ENCODE measurements at regions not wholly inside any gene's neighbourhood (a gene's known extent, or its start where the extent isn't known, plus 50 kb on each side); places are given as distances from the start of the nearest gene placed in this dataset.

DNA sequence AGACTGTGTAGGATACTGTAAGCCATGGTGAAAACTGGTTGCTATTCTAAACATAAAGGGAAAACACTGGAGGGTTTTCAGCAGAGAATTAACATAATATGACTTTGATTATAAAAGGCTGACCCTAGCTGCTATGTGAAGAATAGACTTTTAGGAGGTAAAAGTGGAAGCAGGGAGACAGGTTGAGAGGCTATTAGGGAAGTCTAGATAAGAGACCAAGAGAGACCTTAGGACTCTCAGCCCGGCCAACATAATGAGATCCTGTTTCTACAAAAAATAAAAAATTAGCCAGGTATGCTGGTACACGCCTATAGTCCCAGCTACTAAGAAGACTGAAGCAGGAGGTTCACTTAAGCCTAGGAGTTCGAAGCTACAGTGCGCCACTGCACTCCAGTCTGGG lies 393.2 kb upstream of the PMFBP1 start:
- no peak overlapping the region for H3K4me3 ChIP-seq (ENCODE audit: low read depth, low read length)
- TF ChIP-seq, protein P1, sequence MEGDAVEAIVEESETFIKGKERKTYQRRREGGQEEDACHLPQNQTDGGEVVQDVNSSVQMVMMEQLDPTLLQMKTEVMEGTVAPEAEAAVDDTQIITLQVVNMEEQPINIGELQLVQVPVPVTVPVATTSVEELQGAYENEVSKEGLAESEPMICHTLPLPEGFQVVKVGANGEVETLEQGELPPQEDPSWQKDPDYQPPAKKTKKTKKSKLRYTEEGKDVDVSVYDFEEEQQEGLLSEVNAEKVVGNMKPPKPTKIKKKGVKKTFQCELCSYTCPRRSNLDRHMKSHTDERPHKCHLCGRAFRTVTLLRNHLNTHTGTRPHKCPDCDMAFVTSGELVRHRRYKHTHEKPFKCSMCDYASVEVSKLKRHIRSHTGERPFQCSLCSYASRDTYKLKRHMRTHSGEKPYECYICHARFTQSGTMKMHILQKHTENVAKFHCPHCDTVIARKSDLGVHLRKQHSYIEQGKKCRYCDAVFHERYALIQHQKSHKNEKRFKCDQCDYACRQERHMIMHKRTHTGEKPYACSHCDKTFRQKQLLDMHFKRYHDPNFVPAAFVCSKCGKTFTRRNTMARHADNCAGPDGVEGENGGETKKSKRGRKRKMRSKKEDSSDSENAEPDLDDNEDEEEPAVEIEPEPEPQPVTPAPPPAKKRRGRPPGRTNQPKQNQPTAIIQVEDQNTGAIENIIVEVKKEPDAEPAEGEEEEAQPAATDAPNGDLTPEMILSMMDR (IDR thresholded peaks at IDR 0.05; ENCODE audit: insufficient read depth, low read length), result no peak
- no peak for DNase-seq (ENCODE audit: low read depth)

DNA sequence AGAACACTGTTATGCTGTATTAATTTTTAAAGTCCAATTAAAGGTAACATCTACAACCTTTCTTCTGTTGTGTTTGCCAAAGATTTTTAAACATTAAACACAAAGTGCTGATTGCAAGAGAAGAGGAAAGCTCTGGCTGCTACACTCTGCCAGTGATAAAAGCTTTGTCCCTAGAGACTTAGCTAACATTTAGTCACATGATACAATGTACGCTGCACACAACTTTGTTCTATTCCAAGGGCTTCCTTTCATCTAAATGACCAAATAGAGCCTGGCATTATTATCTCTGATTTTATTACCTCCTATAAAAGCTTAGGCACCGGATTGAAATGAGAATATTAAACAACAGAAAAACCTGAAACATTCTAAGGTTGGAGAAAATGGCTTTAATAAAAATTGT lies 388.7 kb upstream of the PMFBP1 start:
- no peak overlapping the region for H3K4me3 ChIP-seq (ENCODE audit: low read depth, low read length)
- DNase-seq (ENCODE audit: low read depth), result peak; percentile 56
- TF ChIP-seq, protein P1 (IDR thresholded peaks at IDR 0.05; ENCODE audit: insufficient read depth, low read length), result no peak

DNA sequence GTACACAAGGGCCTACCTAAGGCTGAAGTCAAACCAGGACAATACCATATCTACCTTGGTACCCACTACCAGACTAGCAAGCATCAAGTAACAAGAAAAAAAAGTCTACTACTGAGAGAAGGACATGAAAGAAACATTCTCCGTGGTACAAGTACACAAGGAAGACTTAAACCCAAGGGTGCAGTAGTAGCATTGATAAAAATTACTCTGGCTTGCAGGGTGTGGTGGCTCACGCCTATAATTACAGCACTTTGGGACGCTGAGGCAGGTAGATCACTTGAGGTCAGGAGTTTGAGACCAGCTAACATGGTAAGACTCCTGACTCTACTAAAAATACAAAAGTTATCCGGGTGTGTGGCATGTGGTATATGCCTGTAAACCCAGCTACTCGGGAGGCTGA lies 386.5 kb upstream of the PMFBP1 start:
- DNase-seq (ENCODE audit: low read depth), result no peak

DNA sequence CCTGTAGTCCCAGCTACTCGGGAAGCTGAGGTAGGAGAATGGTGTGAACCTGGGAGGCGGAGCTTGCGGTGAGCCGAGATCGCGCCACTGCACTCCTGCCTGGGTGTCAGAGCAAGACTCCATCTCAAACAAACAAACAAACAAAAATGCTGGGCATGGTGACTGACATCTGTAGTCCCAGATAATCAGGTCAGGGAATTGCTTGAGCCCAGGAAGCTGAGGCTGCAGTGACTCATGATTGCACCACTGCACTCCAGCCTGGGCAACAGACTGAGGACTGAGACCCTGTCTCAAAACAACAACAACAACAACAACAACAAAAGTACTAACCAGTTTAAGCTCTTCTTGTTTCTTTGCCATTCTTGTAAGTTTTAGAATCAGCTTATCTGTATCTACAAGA lies 383.0 kb upstream of the PMFBP1 start:
- DNase-seq (ENCODE audit: low read depth), result no peak
- TF ChIP-seq, protein P1 (IDR thresholded peaks at IDR 0.05; ENCODE audit: insufficient read depth, low read length), result no peak

More for the DNA sequence above, 386.5 kb upstream of the PMFBP1 start:
- H3K4me3 ChIP-seq (ENCODE audit: low read depth, low read length), result no peak overlapping the region
- TF ChIP-seq, protein P1 (IDR thresholded peaks at IDR 0.05; ENCODE audit: insufficient read depth, low read length), result no peak

DNA sequence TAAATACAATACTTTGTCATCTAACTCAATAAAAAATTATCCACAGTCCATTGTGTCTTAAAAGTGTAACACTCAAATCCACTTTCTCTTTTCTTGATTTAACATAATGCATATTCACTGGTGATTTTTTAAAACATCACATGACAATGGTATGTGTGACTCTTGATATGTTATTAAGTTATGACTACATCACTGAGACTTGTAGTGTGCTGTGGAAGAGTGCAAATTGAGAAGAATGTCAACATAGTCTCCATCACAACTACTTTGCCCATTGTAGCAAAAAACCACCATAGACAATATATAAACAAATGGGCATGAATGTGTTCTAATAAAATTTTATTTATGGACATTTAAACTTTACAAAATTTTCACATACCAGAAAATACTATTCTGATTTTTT lies 380.7 kb upstream of the PMFBP1 start:
- H3K4me3 ChIP-seq (ENCODE audit: low read depth, low read length), result no peak overlapping the region
- DNase-seq (ENCODE audit: low read depth), result no peak
- TF ChIP-seq, protein P1 (IDR thresholded peaks at IDR 0.05; ENCODE audit: insufficient read depth, low read length), result no peak

More for the DNA sequence above, 383.0 kb upstream of the PMFBP1 start:
- no peak overlapping the region for H3K4me3 ChIP-seq (ENCODE audit: low read depth, low read length)

DNA sequence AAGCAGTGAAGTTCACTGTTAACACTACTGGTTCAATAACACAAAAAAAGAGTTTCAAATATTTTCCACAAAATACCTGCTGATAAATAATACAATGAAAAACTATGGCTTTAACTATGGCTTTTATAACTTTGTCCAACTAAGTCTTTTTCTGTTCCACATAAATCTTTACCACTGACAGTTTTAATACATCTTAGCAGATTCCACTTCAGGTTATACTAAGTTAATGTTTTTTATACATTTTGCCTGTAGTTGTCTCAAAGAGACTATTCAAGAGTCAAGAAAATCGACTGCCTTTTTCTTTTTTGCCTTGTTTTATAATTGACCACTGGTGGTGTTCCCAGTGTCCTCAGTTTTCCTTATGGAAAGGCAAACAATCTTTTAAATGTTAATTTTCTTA lies 379.7 kb upstream of the PMFBP1 start:
- TF ChIP-seq, protein P1 (IDR thresholded peaks at IDR 0.05; ENCODE audit: insufficient read depth, low read length), result no peak
- no peak for DNase-seq (ENCODE audit: low read depth)
- H3K4me3 ChIP-seq (ENCODE audit: low read depth, low read length), result no peak overlapping the region

DNA sequence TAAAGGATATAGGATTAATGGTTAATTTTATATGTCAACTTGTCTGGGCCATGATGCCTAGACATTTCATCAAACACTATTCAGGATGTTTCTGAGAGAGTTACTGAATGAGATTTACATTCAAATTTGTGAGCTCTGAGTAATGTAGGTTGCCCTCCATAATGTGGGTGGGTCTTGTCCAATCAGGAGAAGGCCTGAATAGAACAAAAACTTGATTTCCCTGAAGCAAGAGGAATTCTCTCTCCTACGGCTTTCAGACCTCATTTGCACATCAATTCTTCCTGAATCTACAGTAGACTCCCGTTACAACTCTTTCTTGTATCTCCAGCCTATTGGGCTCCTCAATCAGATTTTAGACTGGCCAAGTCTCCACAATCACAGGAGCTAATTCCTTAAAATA lies 377.9 kb upstream of the PMFBP1 start:
- no peak overlapping the region for H3K4me3 ChIP-seq (ENCODE audit: low read depth, low read length)
- TF ChIP-seq, protein P1 (IDR thresholded peaks at IDR 0.05; ENCODE audit: insufficient read depth, low read length), result no peak
- DNase-seq (ENCODE audit: low read depth), result no peak

Data from fibroblast of the aortic adventitia (primary cell).